ENCODE measurements at regions not wholly inside any gene's neighbourhood (a gene's known extent, or its start where the extent isn't known, plus 50 kb on each side); places are given as distances from the start of the nearest gene placed in this dataset.

DNA sequence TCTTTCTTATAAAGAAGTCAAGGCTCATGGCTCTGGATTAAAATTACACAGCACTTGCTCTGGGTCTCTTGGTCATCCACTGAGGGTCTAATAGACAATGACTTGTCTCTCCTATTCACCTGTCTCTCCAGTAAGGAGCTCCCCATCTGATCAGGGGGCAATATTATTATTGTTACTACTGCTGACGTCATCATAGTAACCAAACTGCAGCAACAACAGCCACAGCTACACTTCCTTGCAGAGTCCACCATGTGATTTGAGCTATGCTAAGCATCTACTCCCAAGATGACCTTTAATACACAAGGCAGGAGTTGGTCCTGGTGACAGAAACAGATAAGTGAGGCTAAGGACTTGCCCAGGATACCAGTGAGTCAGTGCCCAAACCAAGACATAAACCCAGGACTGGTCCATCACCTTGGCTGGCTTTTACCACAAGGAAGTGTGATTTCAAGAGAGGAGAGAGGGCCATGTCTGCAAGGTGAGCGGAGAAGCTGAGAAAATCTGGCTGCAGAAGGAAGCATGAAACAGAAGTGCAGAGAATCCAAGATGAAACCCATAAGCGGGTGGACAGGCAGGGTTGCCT is 602.5 kb downstream of the PTPRU start:
- no peak for DNase-seq

DNA sequence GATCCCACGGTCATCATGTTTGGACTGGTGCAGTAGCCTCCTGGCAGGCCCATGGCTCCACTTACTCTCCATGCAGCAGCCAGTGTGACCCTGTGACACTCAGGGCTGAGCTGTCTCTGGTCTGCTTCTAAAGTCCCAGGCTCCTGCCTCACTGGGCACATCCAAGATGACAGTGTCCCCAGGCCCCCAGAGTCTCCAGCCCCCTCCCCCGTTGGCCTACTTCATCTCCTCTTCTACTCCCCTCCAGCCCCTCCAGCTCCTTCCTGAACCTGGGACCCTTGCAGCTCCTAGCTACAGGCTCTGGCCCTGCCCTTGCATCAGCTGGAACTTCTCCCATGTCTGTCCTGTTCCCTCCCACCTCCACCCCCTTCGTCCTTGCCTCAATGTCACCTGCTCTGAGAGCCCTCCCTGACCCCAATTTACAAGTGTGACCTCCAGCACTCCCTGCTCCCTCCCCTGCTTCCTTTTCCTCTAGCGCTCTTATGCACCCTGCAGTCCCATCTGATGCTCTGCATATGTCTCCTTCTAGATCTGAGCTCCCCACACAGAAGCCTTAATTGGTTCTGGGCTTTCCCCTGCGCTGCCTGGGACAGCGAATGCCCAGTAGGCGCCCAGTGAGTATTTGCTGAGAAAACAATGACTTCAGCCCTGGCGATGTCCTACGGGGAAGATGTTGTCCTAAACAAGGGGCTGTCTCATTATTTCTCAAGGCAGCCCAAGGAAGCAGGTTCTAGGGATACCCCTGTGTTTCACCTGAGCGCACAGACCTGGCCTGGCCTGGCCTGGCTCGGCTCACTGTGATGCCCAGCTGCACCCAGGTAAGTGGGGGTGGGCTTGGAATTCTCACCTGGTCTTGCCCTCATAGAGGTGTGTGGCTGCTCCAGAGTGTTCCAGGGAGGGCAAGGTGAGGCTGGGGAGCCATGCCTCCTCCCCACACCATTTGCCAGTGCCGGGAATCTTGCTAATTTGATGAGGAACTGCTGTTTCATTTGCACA is 600.6 kb downstream of the PTPRU start:
- DNase-seq: peak; percentile 23

DNA sequence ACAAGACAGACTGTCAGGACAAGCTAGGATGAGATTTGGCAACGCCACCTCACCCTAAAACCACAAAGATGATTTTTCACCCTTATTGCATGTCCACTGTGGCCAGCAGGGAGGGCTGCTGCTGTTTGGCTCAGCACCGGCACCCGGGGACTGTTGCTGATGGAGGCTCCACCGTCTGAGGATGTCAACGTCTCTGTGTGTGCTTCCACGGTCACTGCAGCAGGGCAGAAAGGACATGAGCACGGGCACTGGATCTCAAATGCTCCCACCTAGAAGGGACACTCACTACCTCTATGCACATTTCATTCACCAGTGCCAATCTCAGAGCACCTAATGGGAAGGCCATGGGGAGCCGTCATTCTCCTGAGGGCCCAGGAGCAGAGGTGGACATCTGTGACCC is 599.6 kb downstream of the PTPRU start:
- DNase-seq: peak; percentile 26

DNA sequence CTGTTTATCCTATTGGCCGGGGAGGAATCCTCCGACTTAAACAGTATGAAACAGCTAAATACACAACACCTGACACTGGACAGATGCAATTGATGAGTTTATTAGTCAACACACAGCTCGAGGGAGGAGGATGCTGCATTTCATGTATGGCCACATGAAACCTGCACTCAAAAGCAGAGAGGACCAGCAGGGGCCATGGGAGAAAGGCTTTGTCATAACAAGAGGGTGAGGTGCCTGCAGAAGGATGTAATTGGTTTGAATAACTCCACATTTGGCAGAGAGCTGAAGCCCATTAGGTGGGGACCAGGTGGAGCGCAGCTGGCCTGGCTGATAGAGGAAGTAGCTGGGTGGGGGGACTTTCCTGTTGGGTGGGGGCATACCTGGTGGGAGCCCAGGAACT is 599.1 kb downstream of the PTPRU start:
- DNase-seq: peak; percentile 7

DNA sequence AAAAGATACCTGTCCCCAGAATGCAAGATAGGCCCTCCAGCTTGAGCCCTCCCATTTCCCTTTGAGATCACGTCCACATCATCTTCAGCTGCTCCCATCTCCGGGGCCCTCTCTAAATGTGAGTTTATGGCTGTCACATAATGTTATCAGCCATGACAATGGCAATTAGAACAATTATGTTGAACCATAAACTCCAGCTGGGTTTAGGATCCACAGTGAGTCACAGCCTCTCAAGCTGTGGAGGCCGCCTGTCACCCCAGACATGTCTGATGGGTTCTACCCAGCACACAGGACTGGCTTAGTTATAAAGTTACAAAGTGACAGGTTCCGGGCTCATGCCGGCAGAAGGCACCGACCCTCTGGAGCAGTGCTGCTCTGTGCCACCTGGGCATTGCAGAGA is 597.3 kb downstream of the PTPRU start:
- no peak for DNase-seq

DNA sequence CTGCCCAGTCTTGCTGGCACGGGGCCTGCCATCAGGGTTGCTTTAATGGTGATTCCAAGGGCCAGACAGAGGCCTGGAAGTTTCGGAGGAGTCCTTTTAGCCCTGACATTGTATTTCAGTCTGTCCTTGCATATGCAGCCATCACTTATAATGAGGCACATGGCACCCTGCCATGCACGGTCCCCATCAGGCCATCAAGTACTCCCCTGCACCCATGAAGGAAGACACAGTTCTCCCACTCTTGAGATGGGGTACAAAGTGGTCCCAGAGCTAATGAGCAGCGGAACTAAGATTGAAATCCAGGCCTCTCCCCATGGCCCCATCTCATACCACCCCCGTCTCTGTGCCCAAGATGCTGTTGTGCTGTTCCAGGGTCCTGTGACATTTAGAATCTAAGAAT is 596.6 kb downstream of the PTPRU start:
- DNase-seq: peak; percentile 23

DNA sequence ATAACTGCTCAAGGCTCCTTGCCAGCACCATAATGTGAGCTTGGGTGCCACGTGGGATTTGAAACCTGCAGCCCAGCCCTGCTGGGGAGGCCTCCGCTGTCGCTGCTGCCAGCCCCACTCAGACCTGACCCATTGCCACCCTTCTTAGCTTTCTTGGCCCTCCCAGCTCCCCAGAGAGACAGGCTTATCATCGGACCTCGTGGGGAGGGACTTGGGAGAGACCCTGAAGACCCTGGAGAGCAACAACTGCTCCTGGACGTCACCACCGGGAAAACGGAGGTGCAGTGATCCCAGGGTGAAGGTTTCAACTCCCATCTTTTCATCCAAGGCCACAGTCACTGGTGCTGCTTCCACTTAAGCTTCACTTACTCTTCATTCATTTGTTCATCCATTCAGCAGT is 596.1 kb downstream of the PTPRU start:
- DNase-seq: no peak

DNA sequence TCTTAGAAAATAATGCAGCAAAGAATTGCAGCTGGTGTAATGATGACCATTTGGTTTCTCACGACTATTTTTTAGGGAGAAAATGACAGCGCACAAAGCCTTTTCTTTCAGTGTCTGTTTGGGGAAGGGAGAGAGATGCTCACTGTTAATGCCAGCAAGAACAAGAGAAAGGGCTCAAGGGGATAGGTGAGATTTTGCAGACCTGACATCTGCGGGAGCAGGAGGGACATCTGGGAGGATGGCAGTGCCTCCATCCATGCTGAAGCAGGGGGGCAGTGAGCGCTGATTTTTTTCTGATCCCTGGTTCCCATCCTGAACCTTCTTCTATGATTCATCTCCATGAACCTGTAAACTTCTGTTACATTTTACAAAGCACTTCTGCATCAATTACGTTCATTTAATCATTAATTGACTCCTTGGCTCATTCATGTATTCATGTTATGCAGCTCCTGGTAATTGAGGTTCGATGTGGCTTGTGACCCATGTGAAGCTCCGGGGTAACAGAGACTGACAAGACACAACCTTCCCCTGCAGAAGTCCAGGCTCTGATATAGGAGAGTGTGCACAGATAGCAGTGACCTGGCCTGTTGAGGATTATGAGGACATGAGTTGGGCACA is 595.3 kb downstream of the PTPRU start:
- DNase-seq: no peak

DNA sequence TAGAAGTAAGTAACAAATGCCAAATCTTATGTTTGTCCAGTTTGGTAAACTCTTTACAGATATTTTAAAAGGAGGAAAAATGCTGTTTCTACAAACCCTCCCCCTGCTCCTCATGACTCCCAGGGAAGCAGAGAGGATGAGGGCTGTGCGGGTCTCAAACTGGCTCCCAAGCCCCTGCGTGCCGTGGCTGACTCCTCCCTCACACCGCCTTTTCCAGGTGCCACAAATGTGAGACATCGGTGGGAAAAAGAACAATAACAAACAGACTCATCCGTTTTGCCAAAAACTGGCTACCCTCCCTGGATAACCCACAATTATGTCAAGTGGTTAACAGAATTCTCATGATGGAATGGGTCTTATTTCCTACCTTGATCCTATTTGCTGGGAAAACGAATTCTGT is 594.6 kb downstream of the PTPRU start:
- no peak for DNase-seq

DNA sequence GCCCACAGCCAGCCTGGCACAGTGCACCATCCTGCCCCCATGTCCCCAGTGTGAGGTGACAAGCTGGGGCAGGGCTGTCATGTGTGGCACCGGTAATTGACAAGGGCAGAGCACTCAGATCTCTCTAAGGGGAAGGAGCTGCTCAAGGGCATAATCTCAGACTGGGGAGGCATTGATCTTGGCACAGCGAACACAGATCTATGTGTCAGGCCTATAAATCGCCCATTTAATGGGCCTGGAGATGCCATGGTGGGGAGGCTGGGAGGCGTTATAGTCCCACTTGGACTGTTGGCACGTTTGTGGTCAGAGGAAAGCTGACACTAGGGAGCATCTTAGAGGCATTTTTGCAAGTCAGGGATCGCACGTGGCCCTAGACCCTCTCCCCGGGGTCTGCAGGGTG is 594.1 kb downstream of the PTPRU start:
- peak; percentile 10 for DNase-seq

DNA sequence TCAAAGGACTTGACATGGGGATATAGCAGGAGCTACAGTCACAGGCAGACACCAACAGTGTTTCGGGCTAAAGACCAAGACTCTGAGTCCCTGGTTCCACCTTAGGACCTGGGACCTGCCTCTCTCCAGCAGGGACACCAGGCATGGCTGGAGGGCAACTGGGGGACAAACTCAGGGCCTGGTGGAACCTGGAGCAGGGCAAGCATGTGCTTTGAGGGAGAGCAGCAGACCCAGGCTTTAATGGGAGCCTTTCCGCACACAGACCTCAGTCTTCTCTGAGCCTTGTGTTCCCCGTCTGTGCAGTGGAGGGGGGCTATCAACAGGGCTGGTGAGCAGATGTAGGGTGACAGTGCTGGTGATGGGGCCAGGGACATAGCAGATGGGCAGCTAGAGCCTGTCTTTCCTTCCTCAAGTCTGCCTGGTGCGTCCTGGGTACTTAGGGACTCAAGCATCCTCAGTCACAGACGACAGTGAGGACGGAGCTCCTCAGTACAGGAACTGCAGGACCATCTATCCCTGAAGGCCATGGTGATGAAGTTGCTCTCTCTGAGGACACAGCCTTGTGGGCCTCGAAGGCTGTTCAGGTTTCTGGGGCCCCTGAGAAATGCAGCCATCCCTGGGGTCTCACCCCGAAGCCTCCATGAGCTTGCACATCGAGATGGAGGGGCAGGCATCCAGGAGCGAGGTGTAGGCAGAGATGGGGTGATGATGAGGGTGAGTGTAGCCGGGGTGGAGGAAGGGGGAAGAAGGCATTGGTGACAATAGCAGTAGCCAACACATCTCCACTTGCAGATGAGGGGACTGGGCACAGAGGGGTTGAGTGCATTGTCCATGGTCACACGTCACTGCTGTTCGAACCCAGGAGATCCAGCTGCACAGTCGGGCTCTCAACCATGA is 593.4 kb downstream of the PTPRU start:
- DNase-seq: peak; percentile 28

DNA sequence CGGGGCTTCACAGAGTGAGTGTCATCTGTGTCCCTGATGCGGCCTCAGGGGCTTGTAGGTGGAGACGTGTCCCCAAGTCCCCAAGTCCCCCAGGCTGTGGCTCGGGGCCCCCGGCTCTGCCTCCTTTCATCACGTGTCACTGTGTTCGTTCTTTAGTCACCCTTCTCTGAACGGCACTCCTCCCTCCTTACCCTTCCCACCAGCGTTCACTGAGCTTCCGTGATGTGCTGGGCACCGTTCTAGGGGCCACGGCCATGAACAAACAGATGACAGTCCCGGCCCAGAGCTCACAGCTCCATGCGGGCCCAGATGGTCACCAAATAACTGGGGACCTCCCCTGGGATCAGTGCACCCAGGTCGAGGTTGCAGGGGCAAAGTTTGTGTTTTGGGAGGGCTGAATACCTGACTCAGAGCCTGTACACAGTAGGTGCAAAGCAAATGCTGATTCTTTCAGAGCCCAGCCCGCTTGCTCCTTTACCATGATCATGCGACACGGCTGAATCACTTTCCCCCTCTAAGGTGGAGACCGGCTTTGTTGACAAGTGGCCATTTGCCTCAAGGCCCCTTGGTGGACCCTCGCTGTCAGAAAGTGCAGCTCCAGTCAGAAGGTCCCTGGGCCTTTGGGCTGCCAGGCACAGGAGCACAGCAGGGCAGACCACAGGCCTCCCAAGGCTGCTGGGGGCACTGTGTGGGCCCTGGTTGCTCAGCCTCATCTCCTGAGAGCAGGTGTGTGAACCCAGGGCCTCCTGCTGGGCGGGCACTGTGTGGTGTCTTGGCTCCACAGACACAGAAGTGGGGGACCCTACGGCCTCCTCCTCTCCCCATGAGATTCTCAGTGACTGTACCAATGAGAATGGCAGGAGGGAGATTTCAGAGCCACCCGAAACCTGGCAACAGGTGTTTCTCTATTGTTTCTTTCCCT is 592.5 kb downstream of the PTPRU start:
- DNase-seq: peak; percentile 33

DNA sequence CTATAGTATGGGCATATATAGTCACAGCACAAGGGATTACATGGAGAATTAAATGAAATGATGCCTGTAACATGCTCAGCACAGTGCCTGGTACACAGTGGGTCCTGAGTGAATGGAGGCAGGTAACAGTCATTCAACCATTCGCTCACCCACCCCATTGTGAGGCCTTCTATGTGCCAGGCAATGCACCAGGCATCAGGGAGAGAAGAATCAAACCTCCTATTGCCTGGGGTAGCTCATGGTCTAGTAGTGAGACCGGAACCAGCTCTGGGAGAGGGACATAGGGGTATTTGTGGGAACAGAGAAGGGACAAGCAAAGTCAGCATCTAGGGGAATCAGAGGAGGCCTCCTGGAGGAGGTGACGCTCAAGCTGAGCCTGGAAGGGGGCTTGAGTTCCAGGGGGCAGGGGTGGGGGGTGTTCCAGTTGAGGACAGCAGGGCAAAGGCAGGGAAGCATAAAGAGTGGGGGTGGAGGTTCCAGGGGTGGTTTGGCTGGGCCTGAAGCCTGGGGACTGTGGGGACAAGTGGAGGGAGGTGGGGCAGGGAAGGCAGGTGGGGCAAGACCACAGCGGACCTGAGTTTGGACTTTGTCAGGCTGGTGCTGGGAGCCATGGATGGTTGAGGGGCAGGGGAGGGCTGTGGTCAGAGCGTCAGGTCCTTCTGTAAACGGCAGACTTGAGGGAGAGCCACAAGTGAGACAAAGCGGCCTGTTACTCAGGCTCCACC is 591.6 kb downstream of the PTPRU start:
- no peak for DNase-seq

DNA sequence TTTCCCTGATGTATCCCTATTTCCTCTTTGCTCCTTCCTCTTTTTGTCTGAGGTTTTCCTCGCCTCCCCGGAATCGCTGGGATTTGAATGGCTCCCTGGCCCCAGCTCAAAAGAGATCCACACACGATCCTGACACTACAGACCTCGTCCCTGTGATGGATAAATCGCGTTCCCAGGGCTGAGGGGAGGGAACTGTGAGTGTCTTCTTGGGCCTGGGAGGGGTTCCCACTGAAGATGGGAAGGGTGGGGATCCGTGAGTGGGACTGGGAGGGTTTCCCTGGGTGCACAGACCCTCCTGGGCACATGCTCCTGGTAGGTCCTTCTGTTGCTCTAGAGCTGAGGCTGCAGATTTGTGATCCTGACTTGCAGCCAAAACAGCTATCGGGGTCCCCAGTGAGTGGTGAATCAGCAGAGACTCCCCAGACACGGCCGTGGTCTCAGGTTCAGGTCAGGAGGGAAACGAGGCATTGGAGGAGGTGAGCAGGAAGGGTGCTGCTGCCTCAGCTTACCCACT is 591.0 kb downstream of the PTPRU start:
- no peak for DNase-seq

DNA sequence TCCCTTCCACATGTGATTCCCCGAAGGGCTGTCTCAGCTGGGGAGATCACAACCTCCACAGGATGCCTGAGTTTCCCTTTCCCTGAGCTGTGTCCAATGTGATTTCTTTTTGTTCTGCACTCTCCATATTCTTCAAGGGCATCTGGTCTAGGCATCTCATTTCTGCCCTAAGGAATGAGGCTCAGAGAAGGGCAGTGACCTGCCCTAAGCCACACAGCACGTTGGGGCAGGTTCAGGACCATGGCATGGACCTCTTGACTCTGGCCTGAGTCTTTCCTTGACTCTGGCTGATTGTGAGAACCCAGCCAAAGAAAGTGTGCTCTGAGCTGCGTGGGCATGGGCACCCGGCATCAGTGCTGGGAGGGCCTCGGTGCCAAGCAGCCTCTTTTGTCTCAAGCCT is 590.3 kb downstream of the PTPRU start:
- DNase-seq: no peak

DNA sequence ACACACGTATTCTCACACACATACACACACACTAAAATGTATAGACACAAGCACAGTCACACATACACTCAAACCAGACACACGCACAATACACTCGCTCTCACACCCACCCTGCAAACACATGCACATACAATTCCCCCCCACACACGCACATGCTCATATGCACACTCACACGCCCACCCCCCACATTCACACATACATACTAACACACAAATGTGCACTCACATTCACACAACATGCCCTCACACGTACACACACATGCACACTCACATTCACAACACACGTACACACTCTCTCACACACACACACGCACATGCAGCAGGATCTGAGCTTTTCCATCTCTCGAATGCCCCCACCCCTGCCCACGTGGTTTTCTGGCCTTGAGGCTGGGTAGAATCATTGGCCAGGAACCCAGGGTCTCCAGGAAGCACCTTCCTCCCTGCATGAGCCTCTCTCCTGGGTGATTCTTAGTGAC is 589.7 kb downstream of the PTPRU start:
- DNase-seq: no peak

DNA sequence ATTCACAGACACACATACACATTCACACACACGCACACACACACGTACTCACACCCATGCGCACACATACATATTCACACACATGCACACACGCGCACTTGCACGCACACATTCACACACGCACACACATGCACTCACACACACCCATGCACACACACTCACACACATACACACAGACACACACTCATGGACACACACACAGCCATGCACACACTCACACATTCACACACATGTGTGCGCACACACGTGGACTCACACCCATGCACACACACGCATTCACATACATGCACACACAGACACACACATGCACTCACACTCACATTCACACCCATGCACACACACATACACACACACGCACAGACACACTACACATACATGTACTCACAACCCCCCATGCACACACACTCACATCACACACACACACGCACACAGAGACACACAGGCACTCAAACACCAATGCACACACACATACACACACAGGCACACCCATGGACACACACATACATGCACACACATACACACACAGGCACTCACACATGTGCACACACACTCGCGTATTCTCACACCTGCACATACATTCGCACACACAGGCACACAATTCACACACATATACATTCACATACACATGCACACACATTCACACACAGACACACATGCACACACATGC is 589.1 kb downstream of the PTPRU start:
- DNase-seq: no peak

DNA sequence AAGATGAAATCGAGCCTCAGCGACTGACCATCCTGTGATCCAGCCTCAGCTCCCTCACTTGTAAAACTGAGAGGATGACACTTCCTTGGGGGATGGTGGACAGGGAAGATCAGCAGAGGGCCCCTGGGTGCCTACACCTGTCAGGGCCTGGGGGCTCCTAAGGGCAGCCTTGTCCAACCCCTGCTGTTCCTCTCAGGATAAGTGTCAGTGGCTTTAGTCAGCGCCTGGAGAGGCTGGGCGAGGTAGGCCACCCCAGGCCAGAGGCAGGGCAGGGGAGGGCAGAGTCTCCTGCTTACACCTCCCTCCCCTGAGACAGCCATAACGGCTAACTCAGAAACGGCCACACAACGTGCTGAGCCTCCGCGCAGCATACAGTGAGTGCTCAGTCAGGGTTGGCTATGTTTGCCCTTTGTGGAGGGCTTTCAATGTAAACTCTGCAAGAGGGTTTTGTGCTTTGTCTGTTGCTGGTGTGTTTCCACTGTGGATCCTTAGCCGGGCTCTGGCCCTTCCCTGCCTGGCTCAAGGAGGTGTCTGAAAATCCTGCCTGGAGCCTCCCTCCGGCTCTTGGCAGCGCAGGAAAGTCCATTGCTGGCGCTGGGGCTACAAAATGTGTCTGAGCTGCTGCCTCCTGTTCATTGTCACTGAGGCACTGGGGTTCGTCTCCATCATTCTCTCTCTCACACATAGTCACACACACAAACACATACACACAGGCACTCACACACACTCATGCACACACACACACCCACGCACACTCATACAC is 588.4 kb downstream of the PTPRU start:
- DNase-seq: no peak

DNA sequence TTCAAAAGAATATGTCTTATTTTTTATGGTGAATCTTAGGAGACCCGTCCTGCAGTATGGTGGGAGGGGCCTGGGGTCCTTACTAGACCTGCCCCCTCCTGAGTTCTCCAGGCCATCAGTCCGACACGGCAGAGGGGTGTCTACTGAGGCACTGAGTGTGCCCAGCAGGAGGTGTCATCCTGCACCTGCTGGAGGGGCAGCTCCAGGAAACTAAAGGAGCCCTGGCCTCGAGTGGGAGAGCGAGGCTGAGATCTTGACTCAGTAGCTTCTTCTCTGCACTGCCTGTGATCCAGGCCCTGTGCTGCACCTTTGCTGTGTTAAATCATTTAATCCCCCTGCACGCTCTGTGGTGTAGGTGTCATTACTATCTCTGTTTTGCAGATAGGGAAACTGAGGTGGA is 587.7 kb downstream of the PTPRU start:
- no peak for DNase-seq

Data from activated CD8-positive, alpha-beta memory T cell treated with anti-CD3 and anti-CD28 coated beads, Interleukin-2, amount 50 U/mL, for 48 hours (primary cell).